ENCODE measurements at regions not wholly inside any gene's neighbourhood (a gene's known extent, or its start where the extent isn't known, plus 50 kb on each side); places are given as distances from the start of the nearest gene placed in this dataset.

GRCh38 chr2:64876137-64876647, 113.0 kb upstream of the SLC1A4 start:
- BruUV-seq (replicated peaks) = no TSS peak
- H3K4me3 ChIP-seq (replicated peaks in 1 of 3; ENCODE audit: insufficient read depth in 1 of 3, low read depth in 1 of 3, low read length in 3 of 3) = no peak overlapping the region
- TF ChIP-seq FOS (IDR thresholded peaks at IDR 0.05; ENCODE audit: borderline replicate concordance, insufficient read depth, low read length) (peak; percentile 33), POLR2AphosphoS5 (IDR thresholded peaks at IDR 0.05; ENCODE audit: insufficient read depth, low read depth, low read length) (no peak), GATA2 (IDR thresholded peaks at IDR 0.05; ENCODE audit: insufficient read depth, insufficient read length, low read depth, low read length) (no peak), POLR2A (IDR thresholded peaks at IDR 0.05; ENCODE audit: low read depth, low read length) (no peak), EZH2 (IDR thresholded peaks at IDR 0.05; ENCODE audit: borderline replicate concordance, low read depth, low read length, severe bottlenecking) (no peak), JUN (IDR thresholded peaks at IDR 0.05; ENCODE audit: borderline replicate concordance, insufficient read depth, insufficient read length, low read depth) (peak; percentile 33), MYC (IDR thresholded peaks at IDR 0.05; ENCODE audit: low read depth, low read length) (no peak), CTCF (IDR thresholded peaks at IDR 0.05; ENCODE audit: extremely low read depth in 1 of 2, insufficient read depth in 1 of 2, low read depth in 1 of 2, low read length in 2 of 2) (no peak), MAX (IDR thresholded peaks at IDR 0.05; ENCODE audit: insufficient read depth, insufficient read length) (no peak)
- no peaks in the 10 kb centered on the region for H3K36me3 ChIP-seq (ENCODE audit: control insufficient read depth in 2 of 2, extremely low read depth in 1 of 2, insufficient read depth in 2 of 2, low read length in 2 of 2)
- no peak overlapping the region for H3K27ac ChIP-seq (ENCODE audit: insufficient read depth, low read depth, low read length)
- CTCF ChIA-PET = interaction anchor here (0.6 to 2.5 kb wide), 6 partner anchors 10 to 546 kb away, joined by 3 to 8 read pairs (median 4); no protein-coding TSS in a partner anchor
- no peaks in the 10 kb centered on the region for H3K9me1 ChIP-seq (replicated peaks; ENCODE audit: control insufficient read depth, extremely low read depth, insufficient read depth, low read length)
- H3K4me1 ChIP-seq (ENCODE audit: control insufficient read depth, extremely low read depth, insufficient read depth, low read length) = peaks cover 10% of the 10 kb centered on the region
- FAIRE-seq = peak; percentile 72
- no peak overlapping the region for H3K9ac ChIP-seq (replicated peaks; ENCODE audit: extremely low read depth, insufficient read depth, low read length)
- no peaks in the 10 kb centered on the region for H3K79me2 ChIP-seq (ENCODE audit: control insufficient read depth, insufficient read depth, low read length)
- H4K20me1 ChIP-seq (replicated peaks; ENCODE audit: control insufficient read depth, extremely low read depth, insufficient read depth, low read length) = no peaks in the 10 kb centered on the region
- dilution Hi-C loops (cut with MboI; ENCODE audit: extremely low pct_ligation_motif_present, low sequenced_read_pairs) = no loop called here
- intact Hi-C loops (cut with micrococcal nuclease) = loop anchor here (5.0 kb wide), 1 partner anchor 474 kb away; no protein-coding TSS in a partner anchor
- POLR2A ChIA-PET = interaction anchor here (1.0 kb wide), 1 partner anchor 222 kb away, joined by 3 read pairs; the partner anchor contains the start of gene SERTAD2
- peak overlapping the region; percentile 83 for H2AFZ ChIP-seq (ENCODE audit: low read depth, low read length)
- DNase-seq (ENCODE audit: low read depth, low spot score) = peak; percentile 77
- H3K4me2 ChIP-seq (ENCODE audit: insufficient read depth, low read length) = peak overlapping the region; percentile 59
- H3K9me3 ChIP-seq (replicated peaks; ENCODE audit: control insufficient read depth, insufficient read depth, low read length) = no peaks in the 10 kb centered on the region
- peaks cover 0 to 2% of the 10 kb centered on the region in 2 experiments for H3K27me3 ChIP-seq (ENCODE audit: control insufficient read depth in 2 of 2, insufficient read depth in 2 of 2, low read length in 2 of 2)

Measured in endothelial cell of umbilical vein (primary cell).